ENCODE measurements at regions not wholly inside any gene's neighbourhood (a gene's known extent, or its start where the extent isn't known, plus 50 kb on each side); places are given as distances from the start of the nearest gene placed in this dataset.

- FAIRE-seq (no peak), DNase-seq (ENCODE audit: low spot score) (no peak), ATAC-seq (no peak)
- BruUV-seq (replicated peaks) = no TSS peak
- ChIA-PET CTCF (ENCODE audit: low intra/inter-chr PET ratio, low total read pairs) (interaction anchor here (1.9 kb wide), 1 partner anchor 134 kb away, joined by 10 read pairs; no protein-coding TSS in a partner anchor), POLR2A (no interaction called here)
- H2AFZ ChIP-seq (ENCODE audit: low read length) = no peak overlapping the region
- H3K27me3 ChIP-seq (ENCODE audit: control insufficient read depth in 1 of 2, insufficient read depth in 2 of 2, low read length in 2 of 2) = no peaks in the 10 kb centered on the region
- no peaks in the 10 kb centered on the region for H3K79me2 ChIP-seq (ENCODE audit: insufficient read depth, low read length)
- H3K36me3 ChIP-seq (replicated peaks in 1 of 2; ENCODE audit: control insufficient read depth in 1 of 2, insufficient read depth in 2 of 2, low read length in 2 of 2) = peaks cover 0 to 4% of the 10 kb centered on the region in 2 experiments; a peak in 3 of 5 replicates
- H3K9me3 ChIP-seq (ENCODE audit: low read length) = no peaks in the 10 kb centered on the region
- no peak overlapping the region for H3K4me2 ChIP-seq (ENCODE audit: low read depth, low read length)
- TF ChIP-seq ZBTB21 (CRISPR knock-in tag; IDR thresholded peaks at IDR 0.05) (no peak), PREB (CRISPR knock-in tag; IDR thresholded peaks at IDR 0.05) (no peak), ZBTB20 (CRISPR knock-in tag; IDR thresholded peaks at IDR 0.05; ENCODE audit: borderline replicate concordance, low read depth) (no peak), EP300 (IDR thresholded peaks at IDR 0.05; ENCODE audit: low read depth in 2 of 2, low read length in 2 of 2) (no peak), EP300 (CRISPR knock-in tag; IDR thresholded peaks at IDR 0.05; ENCODE audit: borderline replicate concordance) (no peak), SRY (CRISPR knock-in tag; IDR thresholded peaks at IDR 0.05) (no peak), DNMT3B (CRISPR knock-in tag; conservative IDR thresholded peaks at IDR 0.05) (no peak), NCOR1 (IDR thresholded peaks at IDR 0.05; ENCODE audit: borderline replicate concordance, low read length) (no peak), MLXIP (CRISPR knock-in tag; IDR thresholded peaks at IDR 0.05; ENCODE audit: borderline replicate concordance) (no peak), SOX5 (CRISPR knock-in tag; IDR thresholded peaks at IDR 0.05; ENCODE audit: borderline replicate concordance) (no peak), TFAP4 (IDR thresholded peaks at IDR 0.05; ENCODE audit: borderline replicate concordance, low read depth) (no peak), ZC3H13 (CRISPR knock-in tag; IDR thresholded peaks at IDR 0.05) (no peak), SUZ12 (IDR thresholded peaks at IDR 0.05; ENCODE audit: low read depth, low read length) (no peak), NR2C2 (CRISPR knock-in tag; IDR thresholded peaks at IDR 0.05; ENCODE audit: borderline replicate concordance) (no peak), ZNF563 (CRISPR knock-in tag; IDR thresholded peaks at IDR 0.05) (no peak), ZNF557 (CRISPR knock-in tag; IDR thresholded peaks at IDR 0.05) (no peak)
- WGBS (ENCODE audit: low lambda C conversion rate) = 46% methylated on average over 1 of the region's 1 CpG
- H4K20me1 ChIP-seq (ENCODE audit: insufficient read depth, low read length) = no peaks in the 10 kb centered on the region
- no peak overlapping the region for H3K4me3 ChIP-seq (replicated peaks in 1 of 3; ENCODE audit: insufficient read depth in 1 of 3, low read depth in 2 of 3, low read length in 3 of 3)
- no peaks in the 10 kb centered on the region for H3K4me1 ChIP-seq (ENCODE audit: insufficient read depth, low read length)
- intact Hi-C loops (cut with micrococcal nuclease; ENCODE audit: unreplicated experiment) = no loop called here
- H3K27ac ChIP-seq (ENCODE audit: extremely low read length, insufficient read depth, low read length) = no peak overlapping the region
- in situ Hi-C loops (cut with HindIII; ENCODE audit: extremely low pct_ligation_motif_present, low pct_unique_long_range_greater_than_20kb) = no loop called here
- H3K9ac ChIP-seq (ENCODE audit: insufficient read depth, low read depth, low read length) = no peak overlapping the region
Measured at GRCh38 chr2:39595116-39595515, 70.6 kb upstream of the TMEM178A start.
